Keratinocyte (primary cell): ENCODE measurements at regions not wholly inside any gene's neighbourhood (a gene's known extent, or its start where the extent isn't known, plus 50 kb on each side); places are given as distances from the start of the nearest gene placed in this dataset.

Experiments used
- DNase-seq: peaks from one replicate; pipeline ENCODE4 v3.0.0-alpha.2; 2011; ENCODE audit warnings: low read depth, missing footprints, low spot score
- FAIRE-seq: peaks from 2 replicates; lab custom pipeline; 2011; peaks lifted over from hg19 to GRCh38; lab: Jason Lieb, UNC
- H2AFZ ChIP-seq: 2 replicates; pipeline ENCODE4 v1.6.0; 2012; ENCODE audit warnings: low read length, control low read depth, inconsistent platforms; ENCODE audit not compliant: control insufficient read depth
- H3K27ac ChIP-seq: 2 replicates; pipeline ENCODE4 v1.5.1; 2011; ENCODE audit warnings: low read length; ENCODE audit not compliant: control insufficient read depth, insufficient read depth
- H3K27me3 ChIP-seq: 3 replicates; pipeline ENCODE4 v1.6.0; 2011; ENCODE audit warnings: low read length; ENCODE audit not compliant: control insufficient read depth, insufficient read depth; ENCODE audit errors: extremely low read depth
- H3K36me3 ChIP-seq, 2 experiments: 2 replicates in 1 of 2; 3 replicates in 1 of 2; pipeline ENCODE4 v1.5.1; 2011; ENCODE audit warnings: low read length in 2 of 2, mild to moderate bottlenecking in 1 of 2; ENCODE audit not compliant: control insufficient read depth in 2 of 2, insufficient read depth in 2 of 2; ENCODE audit errors: extremely low read depth in 1 of 2
- H3K4me1 ChIP-seq: 3 replicates; pipeline ENCODE4 v1.5.1; 2011; ENCODE audit warnings: low read length; ENCODE audit not compliant: control insufficient read depth, insufficient read depth; ENCODE audit errors: extremely low read depth
- H3K4me2 ChIP-seq: 3 replicates; pipeline ENCODE4 v1.6.0; 2011; ENCODE audit warnings: low read depth, low read length; ENCODE audit not compliant: control insufficient read depth, insufficient read depth; ENCODE audit errors: extremely low read depth
- H3K4me3 ChIP-seq, 3 experiments: fragments of 200-600 bp in 1 of 3; sonication (generic) in 1 of 3; 2 replicates in 2 of 3; 3 replicates in 1 of 3; pipeline ENCODE4 v1.5.1; 2011 to 2016; ENCODE audit warnings: low read length in 3 of 3, mild to moderate bottlenecking in 3 of 3, control low read depth in 2 of 3, inconsistent platforms in 1 of 3, low read depth in 1 of 3, mixed read lengths in 1 of 3, mixed run types in 1 of 3, moderate library complexity in 1 of 3; ENCODE audit not compliant: control insufficient read depth in 2 of 3, insufficient read depth in 2 of 3; ENCODE audit errors: extremely low read depth in 1 of 3
- H3K79me2 ChIP-seq: 2 replicates; pipeline ENCODE4 v1.6.0; 2012; ENCODE audit warnings: low read length; ENCODE audit not compliant: control insufficient read depth, insufficient read depth
- H3K9ac ChIP-seq: 3 replicates; pipeline ENCODE4 v1.6.0; 2011; ENCODE audit warnings: low read length; ENCODE audit not compliant: control insufficient read depth, insufficient read depth; ENCODE audit errors: extremely low read depth
- H3K9me1 ChIP-seq: 3 replicates; pipeline ENCODE4 v1.6.0; 2011; ENCODE audit warnings: low read length; ENCODE audit not compliant: control insufficient read depth, insufficient read depth; ENCODE audit errors: extremely low read depth
- H3K9me3 ChIP-seq: 2 replicates; pipeline ENCODE4 v1.5.1; 2012; ENCODE audit warnings: low read depth, low read length; ENCODE audit not compliant: control insufficient read depth
- H4K20me1 ChIP-seq: 3 replicates; pipeline ENCODE4 v1.6.0; 2011; ENCODE audit warnings: low read length; ENCODE audit not compliant: control insufficient read depth, insufficient read depth; ENCODE audit errors: extremely low read depth
- CTCF ChIP-seq, 3 experiments: IDR thresholded peaks in 1 of 3; conservative IDR thresholded peaks in 1 of 3; optimal IDR thresholded peaks in 1 of 3; 2 replicates in 2 of 3; 3 replicates in 1 of 3; pipeline versions ENCODE3 to v1.5.1; 2011; ENCODE audit warnings: low read length in 3 of 3, mild to moderate bottlenecking in 3 of 3, moderate library complexity in 2 of 3, control low read depth in 1 of 3, inconsistent platforms in 1 of 3; ENCODE audit not compliant: insufficient read depth in 2 of 3; ENCODE audit errors: extremely low read depth in 1 of 3
- EZH2 ChIP-seq: IDR thresholded peaks from one replicate; pipeline ENCODE4 v1.6.1; 2012; ENCODE audit warnings: inconsistent platforms, mild to moderate bottlenecking, low read length, moderate library complexity
- dilution Hi-C: fragments of 300-500 bp; cut with MboI; formaldehyde crosslinking; loops from one replicate; pipeline ENCODE4 v1.7.0; 2020; ENCODE audit warnings: low sequenced_read_pairs; ENCODE audit not compliant: extremely low pct_ligation_motif_present

DNA sequence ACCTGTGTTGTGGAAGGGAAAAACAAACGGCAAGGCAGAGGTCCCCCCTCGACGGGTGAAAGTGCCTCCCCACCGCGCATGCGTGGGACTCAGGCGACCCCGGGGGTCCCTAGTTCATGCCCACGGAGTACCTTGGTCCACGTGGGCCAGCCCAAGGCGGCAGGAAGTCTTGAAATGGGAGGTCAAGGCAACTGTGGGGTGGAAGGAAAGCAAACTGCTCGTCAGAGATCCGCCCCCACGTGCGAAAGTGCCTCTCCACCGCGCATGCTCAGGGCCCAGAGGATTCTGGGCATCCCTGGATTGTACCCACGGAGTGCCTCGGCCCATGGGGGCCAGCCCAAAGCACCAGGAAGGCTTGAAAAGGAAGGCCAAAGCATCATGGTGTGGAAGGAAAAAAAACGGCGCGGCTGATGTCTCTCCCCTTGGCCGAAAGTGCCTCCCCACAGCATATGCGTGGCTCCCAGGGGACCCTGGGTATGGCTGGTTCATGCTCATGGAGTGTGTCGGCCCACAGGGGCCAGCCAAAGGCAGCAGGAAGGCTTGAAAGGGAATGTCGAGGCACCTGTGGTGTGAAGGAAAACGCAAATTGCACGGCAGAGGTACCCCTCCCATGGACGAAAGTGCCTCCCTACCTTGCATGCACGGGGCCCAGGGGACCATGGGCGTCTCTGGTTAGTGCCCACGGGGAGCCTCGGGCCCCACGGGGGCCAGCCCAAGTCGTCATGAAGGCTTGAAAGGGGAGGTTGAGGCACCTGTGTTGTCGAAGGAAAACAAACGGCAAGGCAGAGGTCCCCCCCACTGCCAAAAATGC is 369.7 kb downstream of the ALG10 start:
- Histone ChIP-seq H3K4me2 (no peak overlapping the region), H3K4me3 (no peak overlapping the region), H3K9me1 (no peaks in the 10 kb centered on the region), H2AFZ (no peak overlapping the region), H3K27me3 (no peaks in the 10 kb centered on the region), H3K9ac (no peak overlapping the region), H3K27ac (no peak overlapping the region), H3K9me3 (peaks cover 21% of the 10 kb centered on the region), H3K79me2 (no peaks in the 10 kb centered on the region), H4K20me1 (no peaks in the 10 kb centered on the region), H3K36me3 (no peaks in the 10 kb centered on the region), H3K4me1 (no peaks in the 10 kb centered on the region)
- dilution Hi-C loops = no loop called here
- no peak for DNase-seq
- no peak for FAIRE-seq
- TF ChIP-seq CTCF (optimal IDR thresholded peaks at IDR 0.05 in 1 of 3, IDR thresholded peaks at IDR 0.05 in 1 of 3, conservative IDR thresholded peaks at IDR 0.05 in 1 of 3; ENCODE audit: extremely low read depth in 1 of 3, insufficient read depth in 2 of 3, low read length in 3 of 3) = no peak
- TF ChIP-seq EZH2 = no peak

DNA sequence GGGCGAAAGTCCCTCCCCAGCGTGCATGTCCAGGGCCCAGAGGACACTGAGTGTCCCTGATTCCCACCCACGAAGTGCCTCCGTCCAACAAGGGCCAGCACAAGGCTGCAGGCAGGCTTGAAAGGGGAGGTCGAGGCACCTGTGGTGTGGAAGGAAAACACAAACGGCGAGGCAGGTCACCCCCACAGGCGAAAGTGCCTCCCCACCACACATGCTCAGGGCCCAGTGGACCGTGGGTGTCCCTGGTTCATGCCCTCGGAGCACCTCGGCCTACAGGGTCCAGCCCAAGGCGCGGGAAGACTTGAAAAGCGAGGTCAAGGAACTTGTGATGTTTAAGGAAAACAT is 370.4 kb downstream of the ALG10 start:
- no peak overlapping the region for H3K27ac ChIP-seq
- H3K9me3 ChIP-seq = peaks cover 23% of the 10 kb centered on the region
- FAIRE-seq = no peak
- TF ChIP-seq CTCF (optimal IDR thresholded peaks at IDR 0.05 in 1 of 3, IDR thresholded peaks at IDR 0.05 in 1 of 3, conservative IDR thresholded peaks at IDR 0.05 in 1 of 3; ENCODE audit: extremely low read depth in 1 of 3, insufficient read depth in 2 of 3, low read length in 3 of 3) (no peak), EZH2 (no peak)
- H3K9ac ChIP-seq = no peak overlapping the region
- no peaks in the 10 kb centered on the region for H3K36me3 ChIP-seq
- H4K20me1 ChIP-seq = no peaks in the 10 kb centered on the region
- H2AFZ ChIP-seq = no peak overlapping the region
- no peaks in the 10 kb centered on the region for H3K79me2 ChIP-seq
- no peak overlapping the region for H3K4me2 ChIP-seq
- H3K4me3 ChIP-seq = no peak overlapping the region
- no peak for DNase-seq
- no peaks in the 10 kb centered on the region for H3K9me1 ChIP-seq
- H3K4me1 ChIP-seq = no peaks in the 10 kb centered on the region
- dilution Hi-C loops = no loop called here
- no peaks in the 10 kb centered on the region for H3K27me3 ChIP-seq
